NB4 (cell line): ENCODE measurements at regions not wholly inside any gene's neighbourhood (a gene's known extent, or its start where the extent isn't known, plus 50 kb on each side); places are given as distances from the start of the nearest gene placed in this dataset.

ENCODE experiments used
- DNase-seq: peaks from one replicate; pipeline ENCODE4 v3.0.0; 2010; ENCODE audit warnings: low read depth
- H3K4me3 ChIP-seq: one replicate; pipeline ENCODE4 v1.5.1; 2011; ENCODE audit warnings: mild to moderate bottlenecking, low read depth, low read length, moderate library complexity
- MYC ChIP-seq: IDR thresholded peaks from 2 replicates; pipeline ENCODE4 v1.6.1; 2011; ENCODE audit warnings: low read depth, low read length
- POLR2A ChIP-seq: IDR thresholded peaks from 2 replicates; pipeline ENCODE4 v1.6.1; 2011; ENCODE audit warnings: mild to moderate bottlenecking; ENCODE audit not compliant: insufficient read length; ENCODE audit errors: extremely low read depth
- TF ChIP-seq, protein P1 (sequence below): IDR thresholded peaks from one replicate; pipeline ENCODE4 v1.5.1; 2012; ENCODE audit warnings: low read depth, low read length
- TF ChIP-seq, protein P2 (sequence below): IDR thresholded peaks from 2 replicates; pipeline ENCODE4 v1.6.1; 2011; ENCODE audit warnings: low read depth, low read length

DNA sequence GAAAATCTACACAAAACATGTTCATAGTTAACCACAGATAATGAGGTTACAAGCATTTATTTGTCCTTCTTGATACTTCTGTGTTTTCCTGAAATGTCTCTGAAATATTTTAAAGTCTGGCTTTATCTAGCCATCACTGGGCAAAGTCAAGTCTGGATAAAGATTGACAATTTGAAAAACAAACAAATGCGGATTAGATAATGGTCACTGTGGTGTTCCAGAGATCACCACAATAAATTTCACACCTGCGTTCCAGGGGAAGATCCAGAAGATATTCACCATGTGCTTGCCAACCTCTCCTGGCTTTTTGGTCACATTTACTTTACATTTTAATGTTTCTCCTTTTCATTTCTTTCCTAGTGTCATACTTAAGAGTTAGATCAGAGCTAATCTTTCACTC lies 109.7 kb upstream of the CCDC28A start:
- TF ChIP-seq, protein P1, sequence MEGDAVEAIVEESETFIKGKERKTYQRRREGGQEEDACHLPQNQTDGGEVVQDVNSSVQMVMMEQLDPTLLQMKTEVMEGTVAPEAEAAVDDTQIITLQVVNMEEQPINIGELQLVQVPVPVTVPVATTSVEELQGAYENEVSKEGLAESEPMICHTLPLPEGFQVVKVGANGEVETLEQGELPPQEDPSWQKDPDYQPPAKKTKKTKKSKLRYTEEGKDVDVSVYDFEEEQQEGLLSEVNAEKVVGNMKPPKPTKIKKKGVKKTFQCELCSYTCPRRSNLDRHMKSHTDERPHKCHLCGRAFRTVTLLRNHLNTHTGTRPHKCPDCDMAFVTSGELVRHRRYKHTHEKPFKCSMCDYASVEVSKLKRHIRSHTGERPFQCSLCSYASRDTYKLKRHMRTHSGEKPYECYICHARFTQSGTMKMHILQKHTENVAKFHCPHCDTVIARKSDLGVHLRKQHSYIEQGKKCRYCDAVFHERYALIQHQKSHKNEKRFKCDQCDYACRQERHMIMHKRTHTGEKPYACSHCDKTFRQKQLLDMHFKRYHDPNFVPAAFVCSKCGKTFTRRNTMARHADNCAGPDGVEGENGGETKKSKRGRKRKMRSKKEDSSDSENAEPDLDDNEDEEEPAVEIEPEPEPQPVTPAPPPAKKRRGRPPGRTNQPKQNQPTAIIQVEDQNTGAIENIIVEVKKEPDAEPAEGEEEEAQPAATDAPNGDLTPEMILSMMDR = no peak
- TF ChIP-seq, protein P2, sequence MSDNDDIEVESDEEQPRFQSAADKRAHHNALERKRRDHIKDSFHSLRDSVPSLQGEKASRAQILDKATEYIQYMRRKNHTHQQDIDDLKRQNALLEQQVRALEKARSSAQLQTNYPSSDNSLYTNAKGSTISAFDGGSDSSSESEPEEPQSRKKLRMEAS = no peak
- TF ChIP-seq POLR2A (no peak), MYC (no peak)
- DNase-seq = no peak
- no peak overlapping the region for H3K4me3 ChIP-seq

DNA sequence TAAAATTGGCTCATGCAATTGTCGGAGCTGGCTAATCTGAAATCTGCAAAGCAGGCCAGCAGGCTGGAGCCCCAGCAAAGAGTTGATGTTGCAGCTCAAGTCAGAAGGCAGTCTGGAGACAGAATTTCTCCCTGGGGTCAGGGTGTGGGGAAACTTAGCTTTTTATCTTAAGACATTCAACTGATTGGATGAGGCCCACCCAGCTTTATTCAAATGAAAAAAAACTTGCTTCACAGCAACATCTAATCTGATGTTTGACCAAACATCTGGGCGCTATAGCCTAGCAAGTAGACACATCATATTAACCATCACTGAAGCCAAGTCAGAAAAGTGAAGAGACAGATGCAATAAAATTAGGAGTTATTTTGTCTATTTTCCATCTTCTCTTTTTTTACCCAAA lies 108.8 kb upstream of the CCDC28A start:
- TF ChIP-seq, protein P1 = no peak
- TF ChIP-seq MYC = no peak
- TF ChIP-seq POLR2A = no peak
- no peak for DNase-seq
- H3K4me3 ChIP-seq = no peak overlapping the region

DNA sequence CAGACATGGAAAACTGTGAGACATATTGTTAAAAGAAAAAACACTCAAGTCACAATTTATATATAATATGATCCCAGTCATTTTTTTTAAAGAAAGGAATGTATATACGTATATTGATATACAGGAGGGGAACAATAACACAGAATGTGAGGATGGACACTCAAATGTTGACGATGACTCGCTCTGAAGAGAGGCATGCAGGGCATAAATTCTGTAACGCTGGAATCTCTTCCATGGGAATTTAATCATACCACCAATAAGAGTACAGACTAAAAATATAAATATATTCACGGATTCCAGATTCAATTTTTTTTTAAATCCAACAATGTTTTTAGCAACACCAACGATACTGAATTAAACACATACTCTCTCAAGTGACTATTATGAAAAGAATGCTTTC lies 106.9 kb upstream of the CCDC28A start:
- TF ChIP-seq, protein P2 = no peak
- TF ChIP-seq MYC (no peak), POLR2A (no peak)
- TF ChIP-seq, protein P1 = no peak
- no peak overlapping the region for H3K4me3 ChIP-seq
- DNase-seq = no peak

DNA sequence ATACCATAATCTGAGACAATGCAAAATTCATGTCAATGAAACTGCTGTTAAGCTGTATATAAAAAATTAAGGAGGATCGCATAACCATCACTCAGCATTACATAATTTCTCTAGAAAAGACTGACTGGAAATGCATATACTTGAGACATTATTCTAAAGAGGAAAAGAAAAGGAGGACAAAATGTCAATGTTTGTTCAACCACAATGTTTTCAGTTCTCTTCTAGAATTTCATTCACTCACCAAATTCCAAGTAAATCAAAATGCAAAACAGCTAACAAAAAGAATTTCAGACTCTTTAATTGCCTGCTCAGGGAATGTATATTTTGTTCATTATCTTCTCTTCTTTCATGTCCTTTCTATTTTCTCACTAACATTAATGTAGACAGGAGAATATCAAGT lies 106.2 kb upstream of the CCDC28A start:
- no peak overlapping the region for H3K4me3 ChIP-seq
- TF ChIP-seq, protein P2 = no peak
- TF ChIP-seq MYC = no peak
- TF ChIP-seq, protein P1 = no peak
- TF ChIP-seq POLR2A = no peak
- no peak for DNase-seq

DNA sequence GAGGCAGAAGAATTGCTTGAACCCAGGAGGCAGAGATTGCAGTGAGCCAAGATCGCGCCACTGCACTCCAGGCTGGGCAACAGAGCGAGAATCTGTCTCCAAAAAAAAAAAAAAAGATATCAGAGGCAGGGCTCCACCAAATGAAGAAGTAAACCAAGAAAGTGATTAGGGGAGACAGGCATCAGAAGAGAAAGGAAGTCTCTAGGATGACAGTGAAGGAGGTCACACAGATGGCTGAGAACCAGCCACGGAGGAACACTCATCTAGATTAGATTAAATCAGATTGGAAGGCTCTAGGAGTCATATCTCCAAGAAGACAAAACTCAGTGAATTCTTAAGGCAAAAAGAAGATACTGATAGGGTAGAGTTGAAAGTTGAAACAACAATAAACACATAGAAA lies 102.2 kb upstream of the CCDC28A start:
- TF ChIP-seq, protein P2 = no peak
- TF ChIP-seq MYC (no peak), POLR2A (no peak)
- TF ChIP-seq, protein P1 = no peak
- DNase-seq = no peak
- no peak overlapping the region for H3K4me3 ChIP-seq
